ENCODE measurements at regions not wholly inside any gene's neighbourhood (a gene's known extent, or its start where the extent isn't known, plus 50 kb on each side); places are given as distances from the start of the nearest gene placed in this dataset.

- DNase-seq (ENCODE audit: insufficient read length, low spot score): peak; percentile 1
- no peak for FAIRE-seq
These were observed 538.2 kb downstream of the NYAP2 start for GRCh38 chr2:225937625-225938187.

GRCh38 chr2:225932811-225933413, 533.4 kb downstream of the NYAP2 start:
- DNase-seq (ENCODE audit: insufficient read length, low spot score) (no peak), FAIRE-seq (no peak)

- no peak for FAIRE-seq
- DNase-seq (ENCODE audit: insufficient read length, low spot score): peak; percentile 2
These were observed 531.2 kb downstream of the NYAP2 start for GRCh38 chr2:225930687-225931086.

- DNase-seq (ENCODE audit: insufficient read length, low spot score): no peak
- FAIRE-seq: no peak
These were observed 521.2 kb downstream of the NYAP2 start for GRCh38 chr2:225920621-225921220.

- DNase-seq (ENCODE audit: insufficient read length, low spot score) (no peak), FAIRE-seq (no peak)
These were observed 517.2 kb downstream of the NYAP2 start for GRCh38 chr2:225916692-225917091.

- FAIRE-seq (no peak), DNase-seq (ENCODE audit: insufficient read length, low spot score) (no peak)
These were observed 511.5 kb downstream of the NYAP2 start for GRCh38 chr2:225911019-225911418.

GRCh38 chr2:225895126-225895525, 495.6 kb downstream of the NYAP2 start:
- no peak for FAIRE-seq
- DNase-seq (ENCODE audit: insufficient read length, low spot score): no peak

GRCh38 chr2:225894236-225894980, 494.9 kb downstream of the NYAP2 start:
- DNase-seq (ENCODE audit: insufficient read length, low spot score) (peak; percentile 8), FAIRE-seq (no peak)

- DNase-seq (ENCODE audit: insufficient read length, low spot score) (no peak), FAIRE-seq (no peak)
These were observed 493.6 kb downstream of the NYAP2 start for GRCh38 chr2:225893151-225893550.

GRCh38 chr2:225891771-225892170, 492.3 kb downstream of the NYAP2 start:
- DNase-seq (ENCODE audit: insufficient read length, low spot score) (no peak), FAIRE-seq (no peak)

- no peak for FAIRE-seq
These were observed 491.5 kb downstream of the NYAP2 start for GRCh38 chr2:225891013-225891412.

GRCh38 chr2:225889452-225889851, 489.9 kb downstream of the NYAP2 start:
- FAIRE-seq: no peak

More at GRCh38 chr2:225891013-225891412, 491.5 kb downstream of the NYAP2 start:
- no peak for DNase-seq (ENCODE audit: insufficient read length, low spot score)

GRCh38 chr2:225867071-225867470, 467.6 kb downstream of the NYAP2 start:
- FAIRE-seq (no peak), DNase-seq (ENCODE audit: insufficient read length, low spot score) (no peak)

More at GRCh38 chr2:225889452-225889851, 489.9 kb downstream of the NYAP2 start:
- DNase-seq (ENCODE audit: insufficient read length, low spot score): peak; percentile 48

- FAIRE-seq: no peak
- DNase-seq (ENCODE audit: insufficient read length, low spot score): no peak
These were observed 466.0 kb downstream of the NYAP2 start for GRCh38 chr2:225865468-225865867.

- DNase-seq (ENCODE audit: insufficient read length, low spot score) (no peak), FAIRE-seq (no peak)
These were observed 464.9 kb downstream of the NYAP2 start for GRCh38 chr2:225864394-225864793.

GRCh38 chr2:225842939-225843338, 443.4 kb downstream of the NYAP2 start:
- no peak for DNase-seq (ENCODE audit: insufficient read length, low spot score)
- FAIRE-seq: no peak

GRCh38 chr2:225841314-225841713, 441.8 kb downstream of the NYAP2 start:
- DNase-seq (ENCODE audit: insufficient read length, low spot score) (no peak), FAIRE-seq (no peak)

- DNase-seq (ENCODE audit: insufficient read length, low spot score): no peak
- no peak for FAIRE-seq
These were observed 437.8 kb downstream of the NYAP2 start for GRCh38 chr2:225837328-225837727.

GRCh38 chr2:225824748-225825449, 425.4 kb downstream of the NYAP2 start:
- no peak for FAIRE-seq
- DNase-seq (ENCODE audit: insufficient read length, low spot score): no peak

GRCh38 chr2:225821351-225821750, 421.8 kb downstream of the NYAP2 start:
- no peak for DNase-seq (ENCODE audit: insufficient read length, low spot score)
- no peak for FAIRE-seq

- no peak for FAIRE-seq
- DNase-seq (ENCODE audit: insufficient read length, low spot score): no peak
These were observed 421.3 kb downstream of the NYAP2 start for GRCh38 chr2:225820826-225821225.

Data from HTR-8/SVneo (cell line).